ENCODE measurements at regions not wholly inside any gene's neighbourhood (a gene's known extent, or its start where the extent isn't known, plus 50 kb on each side); places are given as distances from the start of the nearest gene placed in this dataset.

DNA sequence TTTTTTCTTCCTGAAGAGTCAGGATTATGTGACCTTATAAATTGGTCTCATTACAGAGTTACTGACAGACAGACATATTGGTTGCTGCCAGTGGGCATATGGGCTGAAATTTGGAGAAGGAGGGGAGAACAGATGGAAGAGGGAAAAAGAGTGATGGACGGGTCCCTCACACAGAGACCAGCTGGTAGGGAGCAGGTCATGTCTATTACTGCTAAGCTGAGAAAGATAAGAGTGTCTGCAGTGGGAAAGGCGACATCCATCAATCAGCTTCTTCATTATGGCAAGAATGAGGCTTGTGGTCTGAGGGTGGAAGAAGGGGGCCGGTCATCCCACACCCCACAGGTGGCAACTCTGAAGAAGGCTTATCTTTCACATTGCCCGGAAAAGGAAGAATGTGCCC lies 353.8 kb upstream of the RSPO3 start (continued):
- TF ChIP-seq ZNF18 (tag by site-specific recombination; IDR thresholded peaks at IDR 0.05): no peak

DNA sequence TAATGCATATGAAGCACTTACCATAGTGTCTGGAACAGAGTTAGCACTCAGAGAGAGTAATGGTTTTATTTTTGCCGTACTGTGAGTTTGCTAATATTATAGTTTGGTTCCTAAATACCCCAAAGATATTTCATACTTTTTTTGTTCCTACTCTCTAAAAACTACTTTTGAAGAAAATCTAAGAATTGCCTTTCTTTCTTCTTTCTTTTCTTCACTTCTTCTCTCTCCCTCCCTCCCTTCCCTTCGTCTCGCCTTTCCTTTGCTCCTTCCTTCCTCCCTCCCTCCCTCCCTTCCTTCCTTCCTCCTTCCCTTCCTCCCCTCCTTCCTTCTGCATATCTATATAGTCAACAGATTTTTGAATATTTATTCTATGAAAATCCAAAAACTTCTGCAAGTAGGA lies 351.7 kb upstream of the RSPO3 start:
- CTCF ChIA-PET: interaction anchor here (0.7 kb wide), 1 partner anchor 861 kb away, joined by 3 read pairs; no protein-coding TSS in a partner anchor
- POLR2A ChIA-PET: no interaction called here
- Histone ChIP-seq H3K9me3 (ENCODE audit: control insufficient read depth, insufficient read depth, low read depth, low read length) (no peaks in the 10 kb centered on the region), H3K4me3 (ENCODE audit: low read depth, low read length) (no peak overlapping the region), H3K4me1 (ENCODE audit: control insufficient read depth, insufficient read depth, low read length) (no peaks in the 10 kb centered on the region), H3K36me3 (ENCODE audit: control insufficient read depth in 2 of 2, insufficient read depth in 1 of 2, low read length in 2 of 2) (no peaks in the 10 kb centered on the region), H3K27ac (ENCODE audit: extremely low read depth, low read depth, low read length) (no peak overlapping the region)
- TF ChIP-seq ZNF768 (tag by site-specific recombination; IDR thresholded peaks at IDR 0.05) (no peak), ZNF701 (tag by site-specific recombination; IDR thresholded peaks at IDR 0.05) (no peak), ZNF19 (tag by site-specific recombination; IDR thresholded peaks at IDR 0.05; ENCODE audit: low read depth) (no peak), ZNF202 (tag by site-specific recombination; IDR thresholded peaks at IDR 0.05; ENCODE audit: borderline replicate concordance) (no peak), ZNF37A (tag by site-specific recombination; IDR thresholded peaks at IDR 0.05) (no peak), KLF10 (tag by site-specific recombination; IDR thresholded peaks at IDR 0.05) (no peak), ZBTB10 (tag by site-specific recombination; IDR thresholded peaks at IDR 0.05) (no peak), ZBTB48 (tag by site-specific recombination; IDR thresholded peaks at IDR 0.05) (no peak), ZNF561 (tag by site-specific recombination; IDR thresholded peaks at IDR 0.05; ENCODE audit: borderline replicate concordance) (no peak)

DNA sequence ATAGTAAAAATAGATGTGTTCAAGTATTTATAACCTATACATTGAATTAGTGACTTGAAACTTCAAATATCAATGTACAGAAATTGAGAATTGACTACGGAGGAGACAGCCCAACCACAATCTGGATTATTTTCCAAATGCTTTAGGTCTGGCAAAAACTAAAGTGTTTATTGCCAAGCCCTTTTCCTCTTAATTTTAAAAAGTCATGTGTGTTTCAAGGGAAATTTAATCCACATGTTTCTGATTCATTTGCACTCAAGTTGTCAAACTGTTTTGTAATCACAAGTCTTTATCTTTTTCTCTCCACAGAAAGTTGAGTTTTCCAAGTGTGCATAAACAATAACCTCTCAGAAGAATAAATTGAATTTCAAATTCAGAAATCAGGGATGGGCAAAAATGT lies 350.8 kb upstream of the RSPO3 start:
- Histone ChIP-seq H3K9me3 (ENCODE audit: control insufficient read depth, insufficient read depth, low read depth, low read length) (no peaks in the 10 kb centered on the region), H3K27ac (ENCODE audit: extremely low read depth, low read depth, low read length) (no peak overlapping the region), H3K4me3 (ENCODE audit: low read depth, low read length) (no peak overlapping the region), H3K36me3 (ENCODE audit: control insufficient read depth in 2 of 2, insufficient read depth in 1 of 2, low read length in 2 of 2) (no peaks in the 10 kb centered on the region), H3K4me1 (ENCODE audit: control insufficient read depth, insufficient read depth, low read length) (no peaks in the 10 kb centered on the region)
- ChIA-PET POLR2A (no interaction called here), CTCF (no interaction called here)
- TF ChIP-seq TCF7L2 (IDR thresholded peaks at IDR 0.05; ENCODE audit: borderline replicate concordance, low read depth, low read length) (no peak), MYNN (tag by site-specific recombination; IDR thresholded peaks at IDR 0.05; ENCODE audit: borderline replicate concordance) (no peak), KLF1 (tag by site-specific recombination; IDR thresholded peaks at IDR 0.05) (no peak), HOXD13 (CRISPR knock-in tag; IDR thresholded peaks at IDR 0.05; ENCODE audit: borderline replicate concordance) (no peak), ZNF274 (IDR thresholded peaks at IDR 0.05; ENCODE audit: low read length) (no peak), ZNF274 (tag by site-specific recombination; IDR thresholded peaks at IDR 0.05; ENCODE audit: borderline replicate concordance) (no peak), ZNF544 (tag by site-specific recombination; IDR thresholded peaks at IDR 0.05) (no peak), REST (tag by site-specific recombination; IDR thresholded peaks at IDR 0.05) (no peak)
- TF ChIP-seq, protein P1, sequence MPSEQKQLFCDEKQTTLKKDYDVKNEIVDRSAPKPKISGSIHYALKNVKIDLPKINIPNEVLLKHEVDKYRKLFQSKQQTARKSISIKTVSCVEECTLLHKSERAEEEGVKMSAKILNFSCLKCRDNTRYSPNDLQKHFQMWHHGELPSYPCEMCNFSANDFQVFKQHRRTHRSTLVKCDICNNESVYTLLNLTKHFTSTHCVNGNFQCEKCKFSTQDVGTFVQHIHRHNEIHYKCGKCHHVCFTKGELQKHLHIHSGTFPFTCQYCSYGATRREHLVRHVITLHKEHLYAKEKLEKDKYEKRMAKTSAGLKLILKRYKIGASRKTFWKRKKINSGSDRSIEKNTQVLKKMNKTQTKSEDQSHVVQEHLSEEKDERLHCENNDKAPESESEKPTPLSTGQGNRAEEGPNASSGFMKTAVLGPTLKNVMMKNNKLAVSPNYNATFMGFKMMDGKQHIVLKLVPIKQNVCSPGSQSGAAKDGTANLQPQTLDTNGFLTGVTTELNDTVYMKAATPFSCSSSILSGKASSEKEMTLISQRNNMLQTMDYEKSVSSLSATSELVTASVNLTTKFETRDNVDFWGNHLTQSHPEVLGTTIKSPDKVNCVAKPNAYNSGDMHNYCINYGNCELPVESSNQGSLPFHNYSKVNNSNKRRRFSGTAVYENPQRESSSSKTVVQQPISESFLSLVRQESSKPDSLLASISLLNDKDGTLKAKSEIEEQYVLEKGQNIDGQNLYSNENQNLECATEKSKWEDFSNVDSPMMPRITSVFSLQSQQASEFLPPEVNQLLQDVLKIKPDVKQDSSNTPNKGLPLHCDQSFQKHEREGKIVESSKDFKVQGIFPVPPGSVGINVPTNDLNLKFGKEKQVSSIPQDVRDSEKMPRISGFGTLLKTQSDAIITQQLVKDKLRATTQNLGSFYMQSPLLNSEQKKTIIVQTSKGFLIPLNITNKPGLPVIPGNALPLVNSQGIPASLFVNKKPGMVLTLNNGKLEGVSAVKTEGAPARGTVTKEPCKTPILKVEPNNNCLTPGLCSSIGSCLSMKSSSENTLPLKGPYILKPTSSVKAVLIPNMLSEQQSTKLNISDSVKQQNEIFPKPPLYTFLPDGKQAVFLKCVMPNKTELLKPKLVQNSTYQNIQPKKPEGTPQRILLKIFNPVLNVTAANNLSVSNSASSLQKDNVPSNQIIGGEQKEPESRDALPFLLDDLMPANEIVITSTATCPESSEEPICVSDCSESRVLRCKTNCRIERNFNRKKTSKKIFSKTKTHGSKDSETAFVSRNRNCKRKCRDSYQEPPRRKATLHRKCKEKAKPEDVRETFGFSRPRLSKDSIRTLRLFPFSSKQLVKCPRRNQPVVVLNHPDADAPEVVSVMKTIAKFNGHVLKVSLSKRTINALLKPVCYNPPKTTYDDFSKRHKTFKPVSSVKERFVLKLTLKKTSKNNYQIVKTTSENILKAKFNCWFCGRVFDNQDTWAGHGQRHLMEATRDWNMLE (tag by site-specific recombination; conservative IDR thresholded peaks at IDR 0.05; ENCODE audit: low read depth): no peak
- TF ChIP-seq, protein P2, sequence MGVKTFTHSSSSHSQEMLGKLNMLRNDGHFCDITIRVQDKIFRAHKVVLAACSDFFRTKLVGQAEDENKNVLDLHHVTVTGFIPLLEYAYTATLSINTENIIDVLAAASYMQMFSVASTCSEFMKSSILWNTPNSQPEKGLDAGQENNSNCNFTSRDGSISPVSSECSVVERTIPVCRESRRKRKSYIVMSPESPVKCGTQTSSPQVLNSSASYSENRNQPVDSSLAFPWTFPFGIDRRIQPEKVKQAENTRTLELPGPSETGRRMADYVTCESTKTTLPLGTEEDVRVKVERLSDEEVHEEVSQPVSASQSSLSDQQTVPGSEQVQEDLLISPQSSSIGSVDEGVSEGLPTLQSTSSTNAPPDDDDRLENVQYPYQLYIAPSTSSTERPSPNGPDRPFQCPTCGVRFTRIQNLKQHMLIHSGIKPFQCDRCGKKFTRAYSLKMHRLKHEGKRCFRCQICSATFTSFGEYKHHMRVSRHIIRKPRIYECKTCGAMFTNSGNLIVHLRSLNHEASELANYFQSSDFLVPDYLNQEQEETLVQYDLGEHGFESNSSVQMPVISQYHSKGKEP (tag by site-specific recombination; IDR thresholded peaks at IDR 0.05): no peak

Data from HEK293 (cell line).